ENCODE measurements at regions not wholly inside any gene's neighbourhood (a gene's known extent, or its start where the extent isn't known, plus 50 kb on each side); places are given as distances from the start of the nearest gene placed in this dataset.
"Not testable (repeated sequence)": the region's sequence is repeated elsewhere in the genome, so short reads cannot be mapped to it uniquely, and the experiment has no call there.

DNA sequence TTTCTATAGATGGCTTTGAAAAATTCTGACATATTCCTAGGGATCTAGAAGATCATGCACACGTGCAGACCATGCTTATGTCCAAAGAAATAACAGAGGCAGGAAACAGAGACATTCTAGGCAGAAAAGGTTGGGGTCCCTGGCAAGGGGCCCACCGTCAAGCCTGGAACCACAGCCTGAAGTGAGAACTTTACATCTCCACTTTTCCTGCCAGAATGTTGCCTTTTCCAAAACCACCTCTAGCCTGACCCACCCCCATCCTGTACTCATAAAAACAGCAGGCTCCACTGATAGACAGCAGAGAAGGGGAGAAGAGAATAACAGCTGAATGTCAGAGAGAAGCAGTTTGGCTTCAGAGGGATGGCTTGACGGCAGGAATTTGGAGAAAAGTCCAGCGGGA, 257.3 kb upstream of the NT5E start:
- no peak for DNase-seq (ENCODE audit: low read depth)

DNA sequence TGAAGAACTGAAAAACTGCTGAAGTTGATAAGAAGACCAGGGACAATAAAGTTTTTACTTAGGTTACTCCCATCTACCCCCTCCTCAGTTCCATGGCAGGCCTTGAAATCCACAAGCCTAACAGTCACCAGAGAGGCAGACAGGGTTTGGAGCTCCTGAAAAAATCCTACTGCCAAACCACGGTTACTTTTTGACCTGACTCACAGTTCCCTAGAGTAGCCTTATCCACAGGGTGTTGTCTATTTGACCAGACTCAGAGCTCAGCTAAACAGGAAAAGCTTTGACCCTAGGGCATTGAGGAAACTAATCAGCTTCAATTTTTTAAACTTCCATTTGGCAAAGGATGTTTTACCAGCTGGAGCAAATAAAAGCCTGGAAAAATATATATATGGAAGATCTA, 257.7 kb upstream of the NT5E start:
- DNase-seq (ENCODE audit: low read depth): no peak

DNA sequence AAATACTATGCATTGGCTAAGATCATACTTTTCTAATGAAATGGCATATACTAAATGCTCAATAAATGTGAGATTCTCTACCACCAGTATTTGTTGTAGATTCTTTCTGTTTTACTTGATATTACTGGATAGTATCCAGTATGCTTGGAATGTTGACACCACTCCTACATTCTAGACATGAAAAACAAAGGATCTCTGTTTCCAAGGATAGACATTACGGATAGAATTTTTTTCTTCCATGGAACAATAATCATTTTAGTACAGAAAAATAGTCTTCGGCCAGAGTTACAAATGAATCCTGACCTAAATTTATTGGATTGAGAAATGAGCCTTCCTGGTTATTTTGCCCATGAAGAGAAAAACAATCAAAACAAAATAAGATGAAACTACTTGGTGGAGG, 258.2 kb upstream of the NT5E start:
- no peak for DNase-seq (ENCODE audit: low read depth)

DNA sequence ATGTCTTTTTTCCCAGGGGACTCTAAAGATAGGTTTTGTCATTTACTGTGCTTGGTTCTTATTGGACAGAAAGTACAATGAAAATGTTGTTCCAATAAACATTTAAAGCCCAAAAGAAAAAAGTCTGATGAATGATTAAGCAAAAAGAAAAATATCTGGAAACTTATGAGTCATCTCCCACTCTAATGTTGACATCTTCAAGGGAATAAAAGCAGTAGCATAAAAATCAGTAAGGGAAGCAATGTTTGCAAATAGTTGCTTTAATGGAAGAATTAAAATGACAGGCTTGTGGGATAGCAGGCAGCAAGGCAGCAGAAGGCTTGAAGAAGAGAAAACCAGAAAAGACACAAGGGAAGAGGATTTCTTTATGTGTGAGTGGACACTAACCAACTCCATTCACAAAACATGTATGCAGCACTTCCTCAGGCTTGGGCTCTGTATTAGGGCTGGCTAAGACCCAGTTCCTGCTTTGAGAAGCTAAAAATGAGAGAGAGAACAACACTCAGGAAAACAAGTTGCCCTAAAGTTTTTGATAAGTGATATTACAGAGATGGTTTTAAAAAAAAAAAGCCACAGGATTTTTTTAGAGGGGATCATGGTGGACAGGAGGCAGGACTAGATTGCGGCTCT, 263.2 kb upstream of the NT5E start:
- no peak for DNase-seq (ENCODE audit: low read depth)

DNA sequence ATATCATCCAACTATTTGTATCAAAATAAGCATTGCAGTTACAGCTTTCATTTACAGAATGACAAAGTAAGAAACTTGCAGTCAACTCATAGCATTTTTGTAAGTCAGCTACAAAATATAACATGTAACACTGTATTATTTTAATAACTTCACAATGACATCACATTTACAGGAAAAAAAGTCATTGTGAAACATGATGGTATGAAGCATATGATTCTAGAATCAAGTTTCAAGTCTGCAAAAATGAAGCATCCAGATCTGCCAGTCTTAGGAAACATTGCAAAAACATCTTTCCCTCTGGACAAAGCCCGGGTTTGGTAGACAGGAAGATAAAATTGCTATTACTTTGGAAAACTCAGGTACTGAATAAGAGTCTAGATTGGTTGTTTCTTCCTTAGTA, 263.9 kb upstream of the NT5E start:
- no peak for DNase-seq (ENCODE audit: low read depth)

DNA sequence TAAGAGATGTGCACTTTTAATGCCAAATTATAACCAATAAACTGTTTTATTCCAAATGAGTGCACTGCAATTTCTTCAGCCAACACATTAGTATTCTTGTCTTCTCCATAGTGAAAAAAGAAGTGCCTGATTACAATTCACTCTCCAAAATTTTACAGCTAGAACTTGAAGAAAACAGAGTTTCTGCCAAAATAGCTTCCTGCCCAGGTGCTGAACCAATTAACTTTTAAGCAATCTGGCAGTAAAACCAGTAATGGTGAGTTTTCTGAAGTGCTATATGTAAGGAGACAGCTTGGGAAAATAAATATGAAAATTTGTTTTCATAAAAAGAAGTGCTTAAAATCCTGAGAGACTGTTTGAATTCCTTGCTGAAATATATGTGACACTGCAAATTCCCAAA, 266.0 kb upstream of the NT5E start:
- DNase-seq (ENCODE audit: low read depth): no peak

DNA sequence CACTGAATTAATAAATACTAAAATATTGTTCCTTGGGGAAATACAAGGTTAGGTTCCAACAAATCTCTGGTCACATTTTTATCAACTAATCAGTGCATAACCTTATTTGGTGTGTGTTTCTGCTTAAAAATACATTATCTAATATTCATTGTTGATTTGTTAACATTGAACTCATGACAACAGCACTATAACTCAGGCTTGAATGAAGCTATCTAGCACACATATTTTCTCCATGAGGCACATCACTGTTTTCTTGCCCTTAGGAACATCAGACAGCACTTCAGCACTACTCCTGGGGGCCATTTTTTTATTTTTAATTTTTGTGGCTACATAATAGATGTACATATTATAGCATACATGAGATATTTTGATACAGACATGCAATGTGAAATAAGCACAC, 277.2 kb upstream of the NT5E start:
- no peak for DNase-seq (ENCODE audit: low read depth)

DNA sequence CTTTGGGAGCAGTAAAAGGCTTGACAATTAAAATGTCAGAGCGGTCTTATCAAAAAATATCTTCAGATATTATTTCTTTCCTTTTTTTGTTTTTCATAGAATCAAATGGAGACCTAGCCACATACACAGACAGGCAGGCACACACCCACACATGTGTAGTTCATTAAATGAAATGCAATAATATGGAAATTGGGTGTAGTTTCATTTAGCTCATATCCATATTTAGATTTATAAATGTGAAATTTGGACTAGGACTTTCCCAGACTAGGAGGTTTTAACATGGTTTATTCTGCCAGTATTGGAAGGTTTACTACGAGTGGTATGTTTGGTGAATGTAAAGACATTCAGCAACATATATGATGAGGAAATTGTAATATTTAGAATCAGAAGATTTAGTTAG, 277.7 kb upstream of the NT5E start:
- no peak for DNase-seq (ENCODE audit: low read depth)

DNA sequence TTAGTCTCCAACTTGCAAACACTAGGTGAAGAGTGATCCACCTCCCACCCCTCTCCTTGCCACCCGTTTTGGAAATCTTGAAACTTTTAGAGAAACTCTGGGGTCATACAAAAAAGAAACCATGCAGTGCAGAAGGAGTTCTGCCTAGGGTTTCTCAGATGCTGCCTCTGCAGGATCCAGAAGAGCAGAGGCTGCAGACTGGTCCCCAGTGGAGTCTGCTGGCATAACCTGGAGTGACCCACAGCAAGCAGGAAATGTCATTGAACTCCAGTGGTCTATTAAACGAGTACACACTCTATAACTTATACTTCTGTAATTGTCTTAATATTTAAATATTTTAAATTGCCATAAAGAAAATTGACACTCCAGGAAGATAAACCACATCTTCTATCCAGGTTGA, 280.7 kb upstream of the NT5E start:
- no peak for DNase-seq (ENCODE audit: low read depth)

DNA sequence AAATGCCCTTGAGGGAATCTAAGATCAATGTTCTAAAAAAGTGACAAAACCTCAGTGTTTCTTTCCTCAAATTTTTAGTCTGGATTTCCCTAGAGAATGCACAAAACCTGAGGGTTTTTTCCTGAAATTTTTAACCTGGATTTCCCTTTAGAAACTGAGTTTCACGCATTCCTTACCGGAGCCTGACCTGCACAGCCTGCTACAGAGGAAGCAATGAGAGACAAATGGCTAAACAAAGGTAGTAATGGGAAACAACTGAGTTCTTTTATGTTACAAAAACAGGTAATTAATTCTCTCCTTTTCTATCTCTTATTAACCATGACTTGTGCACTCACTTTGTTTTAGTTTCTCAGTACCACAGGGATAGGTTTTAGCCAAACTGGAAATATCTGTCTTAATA, 281.7 kb upstream of the NT5E start:
- no peak for DNase-seq (ENCODE audit: low read depth)

DNA sequence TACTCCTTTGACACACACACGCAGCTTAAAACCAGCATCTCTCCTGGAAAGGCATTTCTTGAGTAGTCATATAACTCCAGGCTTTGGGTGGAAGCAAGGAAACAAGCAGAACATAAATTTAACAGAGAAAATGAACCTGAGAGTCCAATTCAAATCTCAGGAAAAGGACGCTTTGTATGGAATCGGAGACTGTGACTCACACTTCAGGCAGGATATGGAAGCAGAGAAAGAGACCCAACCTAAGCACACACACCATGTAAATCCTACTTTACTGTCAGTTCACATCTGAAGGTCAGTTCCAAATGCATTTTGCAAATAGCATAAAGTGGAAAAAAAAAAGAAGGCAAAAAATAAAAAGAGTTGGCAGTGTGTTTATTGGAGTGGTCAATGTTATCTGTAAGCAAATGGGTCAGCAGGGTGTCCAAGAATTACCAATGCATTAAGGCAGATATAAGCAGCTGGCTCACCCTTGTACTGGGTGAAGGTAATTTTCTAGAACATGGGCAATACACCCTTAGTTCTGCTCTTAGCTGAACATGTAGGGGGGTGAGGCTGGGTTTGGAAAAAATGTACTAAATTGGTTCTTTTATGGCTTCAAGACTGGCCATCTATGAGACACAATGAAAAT, 283.7 kb upstream of the NT5E start:
- DNase-seq (ENCODE audit: low read depth): no peak

DNA sequence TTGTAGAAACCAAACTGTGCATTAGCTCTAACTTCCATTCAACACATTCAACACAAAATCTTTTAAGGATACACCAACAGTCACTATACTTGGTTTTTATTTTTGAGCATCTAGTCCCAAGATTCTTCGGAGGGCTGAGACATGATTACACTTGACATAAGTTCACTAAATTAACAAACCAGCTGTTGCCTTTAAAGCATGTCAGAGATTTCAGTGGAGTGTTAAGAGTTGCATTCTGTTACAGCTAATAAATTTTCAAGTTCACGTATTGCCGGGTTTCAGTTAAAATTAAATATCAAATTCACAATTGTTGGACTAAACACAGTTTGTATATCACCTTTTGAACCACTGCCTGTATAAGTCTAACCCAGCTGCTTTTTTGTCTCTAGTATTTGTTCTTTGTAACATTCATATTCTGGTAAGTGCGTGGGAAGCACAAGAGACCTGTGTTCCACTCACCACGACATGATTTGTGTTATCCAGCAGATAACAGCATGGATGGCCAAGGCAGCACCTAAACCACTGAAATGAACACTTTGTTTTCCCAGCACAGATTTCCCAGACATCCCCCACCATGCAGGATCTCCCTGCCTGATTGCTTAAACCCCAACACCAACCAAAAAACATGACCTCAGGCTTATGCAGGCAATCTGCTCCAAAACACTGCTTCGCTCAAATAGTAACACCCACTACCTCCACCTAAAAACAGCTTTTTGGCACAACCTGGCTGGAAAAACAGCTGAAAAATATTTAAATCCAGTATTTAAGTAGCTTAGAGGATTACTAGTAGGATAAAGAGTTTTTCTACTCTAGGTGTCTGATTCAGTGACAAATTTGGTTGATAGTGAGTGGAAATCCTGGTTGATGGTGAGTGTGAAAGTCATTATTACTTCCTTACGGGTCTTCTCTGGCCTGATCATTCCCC, 286.5 kb upstream of the NT5E start:
- DNase-seq (ENCODE audit: low read depth): no peak

DNA sequence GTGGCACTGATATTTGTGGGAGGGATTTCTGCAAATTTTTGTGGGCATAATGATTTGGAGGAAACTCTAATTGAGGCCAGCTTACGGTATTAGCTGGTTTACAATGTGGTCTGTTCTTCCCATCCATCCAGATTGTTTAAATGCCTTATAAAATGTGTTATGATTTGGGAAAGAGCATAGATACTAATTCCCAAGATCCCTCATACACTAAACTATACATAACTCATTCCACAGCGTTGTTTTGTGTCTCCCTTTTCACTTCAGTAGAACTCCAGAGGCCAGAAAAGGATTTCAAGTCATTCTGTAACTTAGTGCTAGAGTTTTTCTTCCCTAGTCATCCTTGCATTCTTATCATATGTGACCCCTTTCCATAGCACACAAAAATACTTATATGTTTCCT, 292.6 kb upstream of the NT5E start:
- DNase-seq (ENCODE audit: low read depth): no peak

DNA sequence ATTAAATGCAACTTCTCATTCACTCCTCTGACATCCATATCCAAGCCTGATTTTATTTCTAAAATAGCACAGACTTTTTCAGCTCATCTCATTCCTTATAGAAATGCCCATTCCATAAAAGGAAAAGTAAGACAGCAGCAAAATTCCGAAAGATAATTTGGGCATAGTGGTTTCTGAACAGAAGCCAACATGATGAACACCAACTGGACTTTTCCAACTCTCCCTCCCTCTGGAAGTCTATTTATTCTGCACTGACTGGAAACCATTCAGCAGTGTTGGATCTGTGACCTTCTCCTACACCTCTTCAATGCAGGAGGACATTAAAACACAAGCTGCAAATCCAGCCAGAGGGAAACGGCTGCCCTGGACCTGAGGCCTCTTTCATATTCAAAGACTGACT, 306.2 kb upstream of the NT5E start:
- no peak for DNase-seq (ENCODE audit: low read depth)

DNA sequence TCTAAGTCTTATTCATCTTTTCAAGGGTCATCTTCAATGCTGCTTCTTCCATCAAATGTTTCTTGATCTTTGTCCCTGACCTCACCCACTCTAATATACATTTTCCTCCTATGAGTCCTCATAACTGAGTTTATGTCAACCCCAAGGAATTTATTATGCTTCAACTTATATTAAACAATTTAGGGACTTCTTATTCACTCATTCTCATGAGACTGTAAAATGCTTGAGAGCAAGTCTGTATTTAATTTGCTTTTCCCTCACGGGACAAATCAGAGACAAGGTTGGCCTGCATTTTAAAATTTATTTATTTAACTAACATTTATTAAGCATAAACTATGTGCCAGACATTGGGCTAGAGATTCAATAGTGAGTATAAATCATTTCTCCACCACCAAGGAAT, 312.0 kb upstream of the NT5E start:
- DNase-seq (ENCODE audit: low read depth): no peak

DNA sequence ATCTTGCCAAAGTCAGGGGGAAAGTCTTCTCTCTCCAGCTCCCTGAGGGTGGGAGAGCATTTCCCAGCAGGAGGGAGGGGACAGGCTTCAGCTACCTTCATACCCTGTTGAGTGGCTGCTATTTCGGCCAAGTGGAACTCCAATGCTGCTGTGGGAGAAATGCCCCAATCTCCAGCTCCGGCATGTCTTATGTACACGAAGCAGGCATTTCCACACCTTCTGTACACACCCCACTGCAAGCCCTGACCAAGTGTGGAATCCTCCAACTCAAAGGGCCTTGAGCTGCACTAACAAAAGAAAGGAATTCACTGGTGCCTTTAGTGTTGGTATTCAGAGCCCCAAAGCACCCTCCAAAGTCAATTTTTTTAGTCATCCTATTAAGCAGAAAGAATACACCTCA, 313.6 kb upstream of the NT5E start:
- no peak for DNase-seq (ENCODE audit: low read depth)

DNA sequence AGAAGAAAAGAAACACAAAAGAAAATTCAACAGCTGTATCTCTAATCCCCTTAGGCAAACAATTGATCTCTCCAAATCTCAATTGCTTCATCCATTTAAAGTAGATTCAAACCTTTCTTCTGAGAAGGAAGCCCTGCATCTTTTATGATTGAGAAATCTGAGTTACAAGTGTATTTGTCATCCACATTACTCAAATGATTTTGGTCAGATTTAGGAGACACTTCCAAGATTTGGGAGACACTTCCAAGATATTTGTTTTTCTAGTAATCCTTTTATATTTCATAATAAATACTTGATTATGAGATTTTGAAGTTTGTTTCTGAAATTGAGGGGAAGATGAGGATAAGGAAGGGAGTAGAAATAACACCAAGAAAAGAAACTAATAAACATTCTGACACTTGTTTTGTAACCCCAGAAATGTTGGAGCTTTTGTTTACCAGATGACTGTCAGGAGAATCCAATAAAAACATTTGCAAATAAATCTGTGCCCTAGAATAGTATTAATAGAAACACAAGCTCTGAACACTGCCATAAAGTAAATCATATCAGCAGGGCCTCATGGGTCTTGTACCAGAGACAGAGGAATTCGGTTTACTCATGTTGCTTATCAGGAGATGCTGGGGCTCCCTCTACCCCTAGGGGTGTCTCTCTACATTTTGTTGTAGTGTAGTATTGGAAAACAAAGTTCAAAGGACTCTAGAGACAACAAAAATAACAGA, 314.3 kb upstream of the NT5E start:
- no peak for DNase-seq (ENCODE audit: low read depth)

DNA sequence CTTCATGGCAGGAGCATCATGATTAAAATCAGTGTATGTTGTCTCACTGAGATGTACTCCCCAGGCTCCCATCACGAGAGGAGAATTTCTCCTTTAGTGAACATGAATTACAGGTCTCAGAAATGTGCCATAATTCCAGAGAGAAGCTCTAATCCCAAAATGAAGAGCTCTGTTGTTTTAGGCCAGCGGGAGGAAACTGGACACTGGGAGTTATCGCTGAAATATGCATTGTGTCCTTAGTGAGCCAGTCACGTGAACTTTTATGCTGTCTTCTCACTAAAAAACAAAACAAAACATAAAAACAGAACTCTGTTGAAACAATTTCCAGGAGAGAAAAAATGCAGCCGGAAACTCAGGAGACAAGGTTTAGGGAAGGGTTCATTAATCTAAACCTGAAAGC, 315.7 kb upstream of the NT5E start:
- DNase-seq (ENCODE audit: low read depth): no peak

DNA sequence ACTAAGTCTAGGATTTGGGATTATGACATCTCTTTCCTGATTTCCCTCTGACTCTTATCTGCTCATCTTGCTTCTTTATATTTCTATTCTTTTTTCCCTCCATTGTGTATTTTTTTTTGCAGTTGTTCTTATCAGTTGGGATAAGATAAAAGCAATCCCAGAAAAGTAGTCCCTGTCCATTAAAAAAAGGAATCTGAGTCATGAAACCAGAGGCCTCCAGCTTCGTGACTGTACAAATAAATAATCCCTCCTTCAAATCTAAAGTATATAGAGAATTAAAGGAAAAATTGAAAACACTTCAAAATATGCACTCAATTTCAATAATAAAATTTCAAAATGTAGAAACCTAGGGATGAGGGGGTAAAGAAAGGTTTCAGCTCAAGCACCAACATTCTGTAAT, 317.8 kb upstream of the NT5E start:
- no peak for DNase-seq (ENCODE audit: low read depth)

DNA sequence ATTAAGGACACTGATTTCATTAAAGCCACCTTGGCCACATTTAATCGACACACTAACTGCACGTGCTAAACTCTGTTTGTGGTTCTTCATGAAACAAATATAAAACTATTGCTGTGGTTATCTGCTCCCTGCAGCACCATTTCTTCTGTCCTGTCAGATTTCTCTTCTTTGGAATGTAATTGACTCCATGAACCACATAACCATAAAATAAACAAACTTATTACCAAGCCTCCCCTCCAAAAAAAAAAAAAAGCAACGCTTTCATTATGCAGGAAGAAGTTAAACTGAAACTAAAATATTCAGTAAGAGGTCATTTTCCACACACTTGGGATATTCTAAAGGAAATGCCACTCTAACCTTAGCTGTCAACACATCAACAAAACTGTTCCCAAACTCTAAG, 319.1 kb upstream of the NT5E start:
- DNase-seq (ENCODE audit: low read depth): no peak

DNA sequence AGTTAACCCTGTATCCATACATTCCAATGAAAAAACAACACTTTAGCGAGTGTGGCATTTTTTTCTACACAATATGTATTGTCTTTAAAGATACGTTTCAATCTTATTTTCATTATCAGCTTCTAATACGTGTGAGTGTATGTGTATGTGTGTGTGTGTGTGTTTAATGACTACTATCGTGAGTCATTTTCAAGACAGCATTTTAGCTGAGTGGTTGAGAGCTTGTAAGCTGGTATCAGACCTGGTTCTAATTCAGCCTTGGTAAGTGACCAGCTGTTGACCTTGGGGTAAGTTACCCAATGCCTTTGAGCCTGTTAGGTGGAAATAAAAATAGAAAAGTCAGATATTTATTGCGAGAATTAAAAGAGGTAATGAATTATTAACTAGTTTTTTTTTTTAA, 320.0 kb upstream of the NT5E start:
- DNase-seq (ENCODE audit: low read depth): no peak

DNA sequence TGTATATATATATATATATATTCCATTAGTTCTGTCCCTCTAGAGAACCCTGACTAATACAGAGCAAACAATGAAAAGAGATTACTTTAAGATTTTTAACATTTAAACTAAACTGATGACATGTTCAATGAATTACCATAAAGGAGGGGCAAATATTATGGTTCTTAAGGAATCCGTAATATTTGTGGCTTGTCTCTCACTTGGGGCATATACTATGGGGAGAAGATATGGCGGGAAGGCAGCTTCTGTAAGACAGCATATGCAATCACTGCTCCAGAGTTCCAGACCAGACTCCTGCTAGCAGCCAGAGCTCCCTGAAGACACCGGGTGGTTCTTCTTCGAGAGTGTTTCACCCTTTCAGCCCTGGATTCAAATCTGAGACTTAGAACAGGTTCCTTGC, 321.1 kb upstream of the NT5E start:
- DNase-seq (ENCODE audit: low read depth): no peak

DNA sequence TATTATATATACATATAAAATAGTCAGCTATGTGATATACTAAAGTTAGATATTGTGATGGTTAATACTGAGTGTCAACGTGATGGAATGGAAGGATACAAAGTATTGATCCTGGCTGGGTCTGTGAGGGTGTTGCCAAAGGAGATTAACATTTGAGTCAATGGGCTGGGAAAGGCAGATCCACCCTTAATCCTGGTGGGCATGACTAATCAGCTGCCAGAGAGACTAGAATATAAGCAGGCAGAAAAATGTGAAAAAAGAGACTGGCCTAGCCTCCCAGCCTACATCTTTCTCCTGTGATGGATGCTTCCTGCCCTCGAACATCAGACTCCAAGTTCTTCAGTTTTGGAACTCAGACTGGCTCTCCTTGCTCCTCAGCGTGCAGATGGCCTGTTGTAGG, 321.6 kb upstream of the NT5E start:
- DNase-seq (ENCODE audit: low read depth): not testable (repeated sequence)

Data from stimulated activated CD8-positive, alpha-beta memory T cell treated with anti-CD3 and anti-CD28 coated beads, Interleukin-15, amount 100 ng/mL, for 24 hours (primary cell).